ENCODE measurements at regions not wholly inside any gene's neighbourhood (a gene's known extent, or its start where the extent isn't known, plus 50 kb on each side); places are given as distances from the start of the nearest gene placed in this dataset.
A peak's percentile ranks its signal among the peaks of the same experiment; 100 is the strongest.

DNA sequence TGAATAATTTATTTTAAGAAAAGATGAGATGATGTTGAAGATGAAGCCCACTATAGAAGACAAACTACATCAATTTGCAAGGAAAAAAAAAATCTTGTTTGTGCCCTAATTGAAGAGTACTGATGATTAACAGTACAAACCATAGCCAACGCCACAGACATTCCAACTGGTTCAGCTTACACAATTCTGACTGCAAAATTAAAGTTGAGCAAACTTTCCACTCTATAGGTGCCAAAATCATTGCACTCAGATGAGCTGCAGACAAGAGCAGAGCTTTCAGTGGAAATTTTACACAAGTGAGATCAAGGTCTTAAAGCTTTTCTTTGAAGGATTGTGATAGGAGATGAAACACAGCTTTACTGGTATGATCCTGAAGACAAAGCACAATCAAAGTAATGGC lies 85.3 kb downstream of the OGFRL1 start:
- DNase-seq (no peak), ATAC-seq (no peak)
- Histone ChIP-seq H3K4me3 (no peak overlapping the region), H3K9me3 (no peaks in the 10 kb centered on the region), H3K27ac (no peak overlapping the region), H3K27me3 (no peaks in the 10 kb centered on the region), H3K36me3 (replicated peaks in 1 of 2; ENCODE audit: insufficient read depth in 1 of 2, low read depth in 2 of 2) (no peaks in the 10 kb centered on the region), H3K4me1 (peaks cover 31% of the 10 kb centered on the region)
- TF ChIP-seq, protein P1, sequence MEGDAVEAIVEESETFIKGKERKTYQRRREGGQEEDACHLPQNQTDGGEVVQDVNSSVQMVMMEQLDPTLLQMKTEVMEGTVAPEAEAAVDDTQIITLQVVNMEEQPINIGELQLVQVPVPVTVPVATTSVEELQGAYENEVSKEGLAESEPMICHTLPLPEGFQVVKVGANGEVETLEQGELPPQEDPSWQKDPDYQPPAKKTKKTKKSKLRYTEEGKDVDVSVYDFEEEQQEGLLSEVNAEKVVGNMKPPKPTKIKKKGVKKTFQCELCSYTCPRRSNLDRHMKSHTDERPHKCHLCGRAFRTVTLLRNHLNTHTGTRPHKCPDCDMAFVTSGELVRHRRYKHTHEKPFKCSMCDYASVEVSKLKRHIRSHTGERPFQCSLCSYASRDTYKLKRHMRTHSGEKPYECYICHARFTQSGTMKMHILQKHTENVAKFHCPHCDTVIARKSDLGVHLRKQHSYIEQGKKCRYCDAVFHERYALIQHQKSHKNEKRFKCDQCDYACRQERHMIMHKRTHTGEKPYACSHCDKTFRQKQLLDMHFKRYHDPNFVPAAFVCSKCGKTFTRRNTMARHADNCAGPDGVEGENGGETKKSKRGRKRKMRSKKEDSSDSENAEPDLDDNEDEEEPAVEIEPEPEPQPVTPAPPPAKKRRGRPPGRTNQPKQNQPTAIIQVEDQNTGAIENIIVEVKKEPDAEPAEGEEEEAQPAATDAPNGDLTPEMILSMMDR (IDR thresholded peaks at IDR 0.05) = no peak
- no peak for TF ChIP-seq POLR2A (IDR thresholded peaks at IDR 0.05)
- intact Hi-C loops (cut with DNase I) = no loop called here
- WGBS, 2 donors = 70 to 79% methylated on average over 1 of the region's 1 CpG

DNA sequence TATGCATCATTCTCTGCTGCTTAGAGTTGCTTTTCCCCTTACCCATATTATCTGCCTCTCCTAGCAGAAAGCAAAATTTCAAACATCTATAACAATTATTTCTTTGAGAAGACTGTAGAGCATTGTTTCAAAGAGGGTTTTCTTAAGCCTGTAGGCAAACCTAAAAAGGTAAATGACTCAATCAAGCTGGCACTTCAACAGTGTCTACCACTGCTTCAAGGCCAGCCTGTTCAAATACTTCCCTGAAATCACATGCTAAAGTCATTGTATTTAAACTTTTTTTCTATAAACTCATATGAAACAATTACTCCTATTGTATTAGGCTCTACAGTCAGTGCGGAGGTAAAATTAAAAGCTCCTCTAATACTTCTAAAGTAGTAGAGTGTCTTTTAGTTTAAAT lies 87.1 kb downstream of the OGFRL1 start:
- WGBS, 2 donors = 22 to 35% methylated on average over 1 of the region's 1 CpG
- DNase-seq (peak in 3 of 4 donors; percentile 37 to 65 (median 51)), ATAC-seq (peak; percentile 96)
- no peaks in the 10 kb centered on the region for H3K9me3 ChIP-seq
- peak in 2 of 3 donors; percentile 9 to 24 for TF ChIP-seq POLR2A (IDR thresholded peaks at IDR 0.05)
- TF ChIP-seq, protein P1 (IDR thresholded peaks at IDR 0.05) = no peak
- intact Hi-C loops (cut with DNase I) = no loop called here
- no peaks in the 10 kb centered on the region for H3K27me3 ChIP-seq
- peak overlapping the region in 3 of 4 donors; percentile 43 to 78 (median 66) for H3K27ac ChIP-seq
- no peaks in the 10 kb centered on the region for H3K36me3 ChIP-seq (replicated peaks in 1 of 2; ENCODE audit: insufficient read depth in 1 of 2, low read depth in 2 of 2)
- H3K4me3 ChIP-seq = no peak overlapping the region
- peaks cover 31% of the 10 kb centered on the region for H3K4me1 ChIP-seq

DNA sequence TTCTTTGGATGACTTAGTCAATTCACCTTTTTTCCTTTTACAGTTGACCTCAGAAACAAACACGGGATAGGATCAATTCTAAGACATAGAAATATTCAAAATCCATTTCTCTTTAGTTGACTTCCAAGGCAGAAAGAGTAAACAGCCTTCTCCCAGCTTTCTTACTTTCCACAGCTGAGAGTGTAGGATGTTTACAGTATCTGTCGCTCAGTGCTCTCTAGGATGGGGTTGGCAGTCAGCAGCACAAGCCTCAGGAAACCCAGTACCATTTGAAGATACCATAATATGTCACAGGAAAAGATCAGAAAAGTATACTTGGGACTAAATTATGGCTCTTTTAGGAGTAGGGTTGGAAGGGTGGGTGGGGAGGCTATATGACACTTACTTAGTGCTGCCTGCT lies 88.2 kb downstream of the OGFRL1 start:
- 41% methylated on average over 2 of the region's 2 CpGs for WGBS, 2 donors
- peak overlapping the region in 1 of 4 donors; percentile 78 for H3K27ac ChIP-seq
- no peaks in the 10 kb centered on the region for H3K27me3 ChIP-seq
- no peak for TF ChIP-seq POLR2A (IDR thresholded peaks at IDR 0.05)
- H3K36me3 ChIP-seq (replicated peaks in 1 of 2; ENCODE audit: insufficient read depth in 1 of 2, low read depth in 2 of 2) = no peaks in the 10 kb centered on the region
- H3K4me1 ChIP-seq = peaks cover 31% of the 10 kb centered on the region
- ATAC-seq = no peak
- no peak overlapping the region for H3K4me3 ChIP-seq
- no peak for DNase-seq
- no peaks in the 10 kb centered on the region for H3K9me3 ChIP-seq
- intact Hi-C loops (cut with DNase I) = no loop called here

DNA sequence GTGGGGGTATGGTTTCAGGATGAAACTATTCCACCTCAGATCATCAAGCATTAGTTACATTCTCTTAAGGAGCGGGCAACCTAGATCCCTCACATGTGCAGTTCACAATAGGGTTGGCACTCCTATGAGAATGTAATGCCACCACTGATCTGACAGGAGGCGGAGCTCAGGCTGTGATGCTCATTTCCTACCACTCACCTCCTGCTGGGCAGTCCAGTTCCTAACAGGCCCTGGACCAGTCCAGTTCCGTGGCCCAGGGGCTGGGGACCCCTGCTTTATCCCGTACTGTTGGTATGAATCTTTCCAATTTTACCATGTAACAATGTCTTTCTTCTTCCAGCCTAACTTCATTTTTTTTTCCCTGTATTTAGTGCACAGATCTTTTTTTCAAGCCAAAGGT lies 94.9 kb downstream of the OGFRL1 start:
- ATAC-seq = peak; percentile 40
- Histone ChIP-seq H3K27me3 (no peaks in the 10 kb centered on the region), H3K27ac (peak overlapping the region in 2 of 4 donors; percentile 3 to 37), H3K9me3 (no peaks in the 10 kb centered on the region), H3K4me3 (no peak overlapping the region), H3K4me1 (peaks cover 31% of the 10 kb centered on the region), H3K36me3 (replicated peaks in 1 of 2; ENCODE audit: insufficient read depth in 1 of 2, low read depth in 2 of 2) (no peaks in the 10 kb centered on the region)
- intact Hi-C loops (cut with DNase I) = loop anchor here (10.0 kb wide), 1 partner anchor 121 kb away; no protein-coding TSS in a partner anchor
- DNase-seq = no peak
- TF ChIP-seq POLR2A (IDR thresholded peaks at IDR 0.05) = no peak
- TF ChIP-seq, protein P1 (IDR thresholded peaks at IDR 0.05) = no peak
- 78 to 82% methylated on average over 4 of the region's 4 CpGs for WGBS, 2 donors

DNA sequence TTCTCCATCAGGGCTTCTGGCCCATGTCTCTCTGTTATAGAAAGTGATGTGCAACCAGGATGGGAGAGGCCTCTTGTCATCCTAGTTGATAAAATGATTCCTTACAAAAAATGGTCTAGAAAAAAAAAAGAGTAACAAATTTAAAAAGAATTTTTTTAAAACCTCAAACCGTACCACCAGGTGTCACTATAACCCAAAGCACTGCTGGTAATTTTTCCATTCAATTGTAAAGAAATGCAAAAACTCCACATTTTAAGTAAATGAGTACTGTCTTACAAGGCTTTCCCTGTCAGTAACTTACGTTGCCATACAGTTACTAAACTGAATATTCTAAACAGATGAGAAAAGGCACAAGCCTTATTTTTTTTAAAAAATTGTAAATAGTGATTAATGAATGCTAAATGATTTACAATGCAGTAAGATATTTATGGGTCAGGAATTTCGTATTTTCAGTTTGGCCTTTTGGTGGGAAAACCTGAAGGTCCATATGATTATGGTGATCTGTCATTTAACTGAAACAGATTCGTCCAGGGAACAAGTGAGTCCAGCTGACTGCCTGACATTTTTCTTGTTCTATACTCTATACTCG lies 95.4 kb downstream of the OGFRL1 start:
- Histone ChIP-seq H3K36me3 (replicated peaks in 1 of 2; ENCODE audit: insufficient read depth in 1 of 2, low read depth in 2 of 2) (no peaks in the 10 kb centered on the region), H3K4me3 (no peak overlapping the region), H3K27me3 (no peaks in the 10 kb centered on the region), H3K27ac (peak overlapping the region in 2 of 4 donors; percentile 3 to 37), H3K4me1 (peaks cover 32% of the 10 kb centered on the region), H3K9me3 (no peaks in the 10 kb centered on the region)
- DNase-seq (no peak), ATAC-seq (peak; percentile 47)
- intact Hi-C loops (cut with DNase I) = loop anchor here (10.0 kb wide), 1 partner anchor 121 kb away; no protein-coding TSS in a partner anchor
- WGBS, 2 donors = 25 to 36% methylated on average over 5 of the region's 5 CpGs
- TF ChIP-seq, protein P1 (IDR thresholded peaks at IDR 0.05) = peak; percentile 49 to 67 (median 65)
- TF ChIP-seq POLR2A (IDR thresholded peaks at IDR 0.05) = no peak
